ENCODE measurements at regions not wholly inside any gene's neighbourhood (a gene's known extent, or its start where the extent isn't known, plus 50 kb on each side); places are given as distances from the start of the nearest gene placed in this dataset.

- TF ChIP-seq EZH2phosphoT487 (IDR thresholded peaks at IDR 0.05; ENCODE audit: borderline replicate concordance) (no peak), FOSL1 (IDR thresholded peaks at IDR 0.05; ENCODE audit: low read depth) (no peak), RAD21 (IDR thresholded peaks at IDR 0.05; ENCODE audit: low read depth) (no peak), ZFX (IDR thresholded peaks at IDR 0.05) (no peak), JUND (IDR thresholded peaks at IDR 0.05) (no peak)
- TF ChIP-seq, protein P1, sequence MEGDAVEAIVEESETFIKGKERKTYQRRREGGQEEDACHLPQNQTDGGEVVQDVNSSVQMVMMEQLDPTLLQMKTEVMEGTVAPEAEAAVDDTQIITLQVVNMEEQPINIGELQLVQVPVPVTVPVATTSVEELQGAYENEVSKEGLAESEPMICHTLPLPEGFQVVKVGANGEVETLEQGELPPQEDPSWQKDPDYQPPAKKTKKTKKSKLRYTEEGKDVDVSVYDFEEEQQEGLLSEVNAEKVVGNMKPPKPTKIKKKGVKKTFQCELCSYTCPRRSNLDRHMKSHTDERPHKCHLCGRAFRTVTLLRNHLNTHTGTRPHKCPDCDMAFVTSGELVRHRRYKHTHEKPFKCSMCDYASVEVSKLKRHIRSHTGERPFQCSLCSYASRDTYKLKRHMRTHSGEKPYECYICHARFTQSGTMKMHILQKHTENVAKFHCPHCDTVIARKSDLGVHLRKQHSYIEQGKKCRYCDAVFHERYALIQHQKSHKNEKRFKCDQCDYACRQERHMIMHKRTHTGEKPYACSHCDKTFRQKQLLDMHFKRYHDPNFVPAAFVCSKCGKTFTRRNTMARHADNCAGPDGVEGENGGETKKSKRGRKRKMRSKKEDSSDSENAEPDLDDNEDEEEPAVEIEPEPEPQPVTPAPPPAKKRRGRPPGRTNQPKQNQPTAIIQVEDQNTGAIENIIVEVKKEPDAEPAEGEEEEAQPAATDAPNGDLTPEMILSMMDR (IDR thresholded peaks at IDR 0.05 in 2 of 3, conservative IDR thresholded peaks at IDR 0.05 in 1 of 3; ENCODE audit: borderline replicate concordance in 1 of 3, insufficient read depth in 1 of 3, low read depth in 2 of 3, low read length in 2 of 3): no peak
- ChIA-PET RAD21 (ENCODE audit: low non-redundant PET in 1 of 2, low total read pairs in 2 of 2, uncharacterized antibody in 2 of 2, unreplicated experiment in 2 of 2) (no interaction called here), CTCF (no interaction called here), POLR2A (no interaction called here)
- no peaks in the 10 kb centered on the region for H3K4me1 ChIP-seq (ENCODE audit: control insufficient read depth in 1 of 2, insufficient read depth in 2 of 2, low read length in 2 of 2)
- DNase-seq (ENCODE audit: low read depth, low spot score): no peak
- BruUV-seq (replicated peaks): no TSS peak
- no peaks in the 10 kb centered on the region for H3K9me2 ChIP-seq (ENCODE audit: insufficient read depth)
- no peak overlapping the region for H2AFZ ChIP-seq (ENCODE audit: low read depth, low read length, poor library complexity, severe bottlenecking)
- no peak overlapping the region for H3K4me3 ChIP-seq (replicated peaks in 1 of 2; ENCODE audit: low read depth in 1 of 2, low read length in 2 of 2)
- H3K4me2 ChIP-seq (ENCODE audit: low read length): no peak overlapping the region
- H4K20me1 ChIP-seq (ENCODE audit: insufficient read depth): no peaks in the 10 kb centered on the region
- H3K27ac ChIP-seq (ENCODE audit: low read depth, low read length): no peak overlapping the region
- no peak overlapping the region for H3K9ac ChIP-seq (ENCODE audit: low read length)
- no peaks in the 10 kb centered on the region for H3K9me3 ChIP-seq (ENCODE audit: control insufficient read depth in 1 of 2, insufficient read depth in 1 of 2, low read depth in 1 of 2, low read length in 2 of 2)
- no peaks in the 10 kb centered on the region for H3K79me2 ChIP-seq (ENCODE audit: insufficient read depth, low read length)
- intact Hi-C loops (cut with micrococcal nuclease): no loop called here
- no peaks in the 10 kb centered on the region for H3K36me3 ChIP-seq (ENCODE audit: control insufficient read depth in 1 of 2, insufficient read depth in 2 of 2, low read length in 2 of 2)
- ATAC-seq: no peak
- no peaks in the 10 kb centered on the region for H3K27me3 ChIP-seq (ENCODE audit: insufficient read depth, low read length)
These were observed 55.1 kb upstream of the PCDH20 start for GRCh38 chr13:61470786-61471185.

DNA sequence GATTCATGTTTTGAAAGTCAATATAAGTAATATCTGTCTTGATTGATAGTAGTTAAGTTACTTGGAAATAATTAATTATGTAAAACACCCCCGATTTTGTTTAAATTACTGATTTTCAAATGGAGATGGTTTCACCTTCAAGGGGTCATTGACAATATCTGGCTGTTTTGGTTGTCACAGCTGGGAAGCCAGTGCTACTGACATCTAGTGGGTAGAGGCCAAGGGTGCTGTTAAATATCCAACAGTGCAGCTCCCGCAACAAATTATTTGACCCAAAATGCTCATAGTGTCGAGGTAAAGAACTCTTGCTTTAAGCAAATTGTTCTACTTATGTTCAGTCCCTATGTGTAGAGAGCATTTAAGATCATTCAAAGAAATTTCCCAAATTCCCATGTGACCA is 50.6 kb upstream of the PCDH20 start:
- no peaks in the 10 kb centered on the region for H4K20me1 ChIP-seq (ENCODE audit: insufficient read depth)
- no peak overlapping the region for H3K27ac ChIP-seq (ENCODE audit: low read depth, low read length)
- DNase-seq (ENCODE audit: low read depth, low spot score) (no peak), ATAC-seq (no peak)
- TF ChIP-seq, protein P1 (IDR thresholded peaks at IDR 0.05 in 2 of 3, conservative IDR thresholded peaks at IDR 0.05 in 1 of 3; ENCODE audit: borderline replicate concordance in 1 of 3, insufficient read depth in 1 of 3, low read depth in 2 of 3, low read length in 2 of 3): peak in 2 of 3 experiments; percentile 36 to 45; a peak in 4 of 6 replicates
- no peak for TF ChIP-seq POLR2A (IDR thresholded peaks at IDR 0.05; ENCODE audit: borderline replicate concordance, extremely low read depth, insufficient read depth, insufficient read length)
- TF ChIP-seq, protein P2, sequence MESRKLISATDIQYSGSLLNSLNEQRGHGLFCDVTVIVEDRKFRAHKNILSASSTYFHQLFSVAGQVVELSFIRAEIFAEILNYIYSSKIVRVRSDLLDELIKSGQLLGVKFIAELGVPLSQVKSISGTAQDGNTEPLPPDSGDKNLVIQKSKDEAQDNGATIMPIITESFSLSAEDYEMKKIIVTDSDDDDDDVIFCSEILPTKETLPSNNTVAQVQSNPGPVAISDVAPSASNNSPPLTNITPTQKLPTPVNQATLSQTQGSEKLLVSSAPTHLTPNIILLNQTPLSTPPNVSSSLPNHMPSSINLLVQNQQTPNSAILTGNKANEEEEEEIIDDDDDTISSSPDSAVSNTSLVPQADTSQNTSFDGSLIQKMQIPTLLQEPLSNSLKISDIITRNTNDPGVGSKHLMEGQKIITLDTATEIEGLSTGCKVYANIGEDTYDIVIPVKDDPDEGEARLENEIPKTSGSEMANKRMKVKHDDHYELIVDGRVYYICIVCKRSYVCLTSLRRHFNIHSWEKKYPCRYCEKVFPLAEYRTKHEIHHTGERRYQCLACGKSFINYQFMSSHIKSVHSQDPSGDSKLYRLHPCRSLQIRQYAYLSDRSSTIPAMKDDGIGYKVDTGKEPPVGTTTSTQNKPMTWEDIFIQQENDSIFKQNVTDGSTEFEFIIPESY (IDR thresholded peaks at IDR 0.05; ENCODE audit: extremely low read depth, insufficient replicate concordance, low read length): no peak
- TF ChIP-seq EZH2phosphoT487 (IDR thresholded peaks at IDR 0.05; ENCODE audit: borderline replicate concordance): no peak
- ChIA-PET POLR2A (no interaction called here), CTCF (no interaction called here), RAD21 (ENCODE audit: low non-redundant PET in 1 of 2, low total read pairs in 2 of 2, uncharacterized antibody in 2 of 2, unreplicated experiment in 2 of 2) (no interaction called here)
- BruUV-seq (replicated peaks): no TSS peak
- H3K79me2 ChIP-seq (ENCODE audit: insufficient read depth, low read length): no peaks in the 10 kb centered on the region
- H3K9me3 ChIP-seq (ENCODE audit: control insufficient read depth in 1 of 2, insufficient read depth in 1 of 2, low read depth in 1 of 2, low read length in 2 of 2): no peaks in the 10 kb centered on the region
- no peak overlapping the region for H3K4me3 ChIP-seq (replicated peaks in 1 of 2; ENCODE audit: low read depth in 1 of 2, low read length in 2 of 2)
- H3K4me1 ChIP-seq (ENCODE audit: control insufficient read depth in 1 of 2, insufficient read depth in 2 of 2, low read length in 2 of 2): no peaks in the 10 kb centered on the region
- intact Hi-C loops (cut with micrococcal nuclease): no loop called here
- H2AFZ ChIP-seq (ENCODE audit: low read depth, low read length, poor library complexity, severe bottlenecking): no peak overlapping the region
- H3K4me2 ChIP-seq (ENCODE audit: low read length): no peak overlapping the region
- no peaks in the 10 kb centered on the region for H3K9me2 ChIP-seq (ENCODE audit: insufficient read depth)
- H3K9ac ChIP-seq (ENCODE audit: low read length): no peak overlapping the region
- no peaks in the 10 kb centered on the region for H3K36me3 ChIP-seq (ENCODE audit: control insufficient read depth in 1 of 2, insufficient read depth in 2 of 2, low read length in 2 of 2)
- H3K27me3 ChIP-seq (ENCODE audit: insufficient read depth, low read length): no peaks in the 10 kb centered on the region

Data from HCT116 (cell line).